Gastrocnemius medialis (tissue), 4 donors: ENCODE measurements at regions not wholly inside any gene's neighbourhood (a gene's known extent, or its start where the extent isn't known, plus 50 kb on each side); places are given as distances from the start of the nearest gene placed in this dataset.

ENCODE experiments used
- POLR2A ChIP-seq, 2 donors: fragments of 450-650 bp; IDR thresholded peaks; one replicate each; pipeline ENCODE4 v1.6.1; 2017; ENCODE audit warnings: antibody characterized with exemption in 2 of 2, mild to moderate bottlenecking in 2 of 2, moderate library complexity in 2 of 2
- TF ChIP-seq, protein P1 (sequence below), 5 experiments: fragments of 450-650 bp in 3 of 5; fragments of 200-600 bp in 2 of 5; sonication (generic) in 2 of 5; IDR thresholded peaks in 4 of 5; conservative IDR thresholded peaks in 1 of 5; 1 replicate in 4 of 5; 2 replicates in 1 of 5; pipeline ENCODE4 v1.5.1; 2016 to 2019; ENCODE audit warnings: antibody characterized with exemption in 5 of 5, mild to moderate bottlenecking in 3 of 5, moderate library complexity in 3 of 5

DNA sequence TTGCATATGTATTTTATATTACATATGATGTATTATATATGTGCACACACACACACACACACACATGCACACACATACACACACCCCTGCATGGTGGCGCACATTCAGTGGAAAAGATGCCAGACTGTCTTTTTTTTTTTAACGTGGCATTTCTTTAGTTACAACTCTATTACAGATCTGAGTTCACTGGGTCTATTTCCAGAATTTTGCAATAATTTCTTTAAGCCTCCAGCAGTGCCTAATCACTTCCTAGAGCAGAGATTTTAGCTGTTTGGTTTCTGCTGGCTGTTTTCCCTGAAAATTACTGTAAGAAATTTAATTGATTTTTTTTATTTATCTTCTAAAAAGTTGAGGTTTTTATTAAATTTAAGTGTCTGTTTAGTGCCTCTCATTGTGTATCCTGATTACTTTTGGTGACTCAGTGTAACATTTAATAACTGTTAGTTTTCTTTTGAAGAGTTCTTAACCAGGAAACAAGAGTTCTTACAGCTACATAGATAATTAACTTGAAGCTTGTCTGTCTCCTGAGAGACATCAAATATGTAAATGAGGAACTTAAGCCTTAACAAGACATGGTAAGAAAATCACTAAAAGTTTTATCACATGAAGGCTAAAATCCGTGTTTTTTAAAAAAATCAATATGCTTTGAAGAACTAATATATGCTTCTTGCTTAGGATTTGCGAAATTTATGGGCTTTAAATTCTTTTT, 232.0 kb downstream of the MDFIC start:
- TF ChIP-seq POLR2A (IDR thresholded peaks at IDR 0.05): no peak
- TF ChIP-seq, protein P1, sequence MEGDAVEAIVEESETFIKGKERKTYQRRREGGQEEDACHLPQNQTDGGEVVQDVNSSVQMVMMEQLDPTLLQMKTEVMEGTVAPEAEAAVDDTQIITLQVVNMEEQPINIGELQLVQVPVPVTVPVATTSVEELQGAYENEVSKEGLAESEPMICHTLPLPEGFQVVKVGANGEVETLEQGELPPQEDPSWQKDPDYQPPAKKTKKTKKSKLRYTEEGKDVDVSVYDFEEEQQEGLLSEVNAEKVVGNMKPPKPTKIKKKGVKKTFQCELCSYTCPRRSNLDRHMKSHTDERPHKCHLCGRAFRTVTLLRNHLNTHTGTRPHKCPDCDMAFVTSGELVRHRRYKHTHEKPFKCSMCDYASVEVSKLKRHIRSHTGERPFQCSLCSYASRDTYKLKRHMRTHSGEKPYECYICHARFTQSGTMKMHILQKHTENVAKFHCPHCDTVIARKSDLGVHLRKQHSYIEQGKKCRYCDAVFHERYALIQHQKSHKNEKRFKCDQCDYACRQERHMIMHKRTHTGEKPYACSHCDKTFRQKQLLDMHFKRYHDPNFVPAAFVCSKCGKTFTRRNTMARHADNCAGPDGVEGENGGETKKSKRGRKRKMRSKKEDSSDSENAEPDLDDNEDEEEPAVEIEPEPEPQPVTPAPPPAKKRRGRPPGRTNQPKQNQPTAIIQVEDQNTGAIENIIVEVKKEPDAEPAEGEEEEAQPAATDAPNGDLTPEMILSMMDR (IDR thresholded peaks at IDR 0.05 in 4 of 5, conservative IDR thresholded peaks at IDR 0.05 in 1 of 5): no peak
